Hepatocyte (in vitro differentiated cells): ENCODE measurements at regions not wholly inside any gene's neighbourhood (a gene's known extent, or its start where the extent isn't known, plus 50 kb on each side); places are given as distances from the start of the nearest gene placed in this dataset.

Source experiments
- CTCF ChIP-seq: fragments of 200-600 bp; sonication (generic); IDR thresholded peaks from 2 replicates; pipeline ENCODE4 v1.5.1; 2016; ENCODE audit warnings: antibody characterized with exemption, mild to moderate bottlenecking; ENCODE audit not compliant: poor library complexity
- EZH2phosphoT487 ChIP-seq: fragments of 200-600 bp; sonication (generic); IDR thresholded peaks from one replicate; pipeline ENCODE4 v1.6.1; 2018; ENCODE audit warnings: antibody characterized with exemption, mild to moderate bottlenecking, low read depth, moderate library complexity; ENCODE audit not compliant: unreplicated experiment, severe bottlenecking

- TF ChIP-seq CTCF (no peak), EZH2phosphoT487 (no peak)
Measured at GRCh38 chr18:34431042-34431441, 206.3 kb upstream of the NOL4 start.
